CD1c-positive myeloid dendritic cell (primary cell): ENCODE measurements at regions not wholly inside any gene's neighbourhood (a gene's known extent, or its start where the extent isn't known, plus 50 kb on each side); places are given as distances from the start of the nearest gene placed in this dataset.

Experiments used
- DNase-seq: peaks from one replicate; pipeline ENCODE4 v3.0.0-alpha.2; 2016; ENCODE audit errors: extremely low spot score

- no peak for DNase-seq
These were observed 262.7 kb downstream of the CHL1 start for GRCh38 chr3:459311-459670.

- no peak for DNase-seq
These were observed 264.4 kb downstream of the CHL1 start for GRCh38 chr3:461006-461405.

- DNase-seq, result no peak
These were observed 266.3 kb downstream of the CHL1 start for GRCh38 chr3:462851-463250.

- no peak for DNase-seq
These were observed 267.0 kb downstream of the CHL1 start for GRCh38 chr3:463252-464192.

- DNase-seq, result no peak
These were observed 267.7 kb downstream of the CHL1 start for GRCh38 chr3:464255-464654.

GRCh38 chr3:468172-468571 lies 271.6 kb downstream of the CHL1 start:
- no peak for DNase-seq

GRCh38 chr3:473033-473800 lies 276.7 kb downstream of the CHL1 start:
- DNase-seq, result no peak

GRCh38 chr3:474828-475227 lies 278.3 kb downstream of the CHL1 start:
- no peak for DNase-seq

GRCh38 chr3:480070-480469 lies 283.5 kb downstream of the CHL1 start:
- DNase-seq, result no peak

- no peak for DNase-seq
These were observed 284.5 kb downstream of the CHL1 start for GRCh38 chr3:481111-481510.

- no peak for DNase-seq
These were observed 285.1 kb downstream of the CHL1 start for GRCh38 chr3:481680-482079.

GRCh38 chr3:482479-482878 lies 285.9 kb downstream of the CHL1 start:
- DNase-seq, result no peak

GRCh38 chr3:484341-484740 lies 287.8 kb downstream of the CHL1 start:
- DNase-seq, result no peak

GRCh38 chr3:487614-488013 lies 291.1 kb downstream of the CHL1 start:
- DNase-seq, result no peak

- no peak for DNase-seq
These were observed 296.2 kb downstream of the CHL1 start for GRCh38 chr3:492586-493316.

GRCh38 chr3:494190-494589 lies 297.6 kb downstream of the CHL1 start:
- no peak for DNase-seq

GRCh38 chr3:498487-498886 lies 301.9 kb downstream of the CHL1 start:
- DNase-seq, result no peak

GRCh38 chr3:499001-499761 lies 302.6 kb downstream of the CHL1 start:
- DNase-seq, result no peak

GRCh38 chr3:502486-502885 lies 305.9 kb downstream of the CHL1 start:
- DNase-seq, result no peak

- DNase-seq, result no peak
These were observed 316.7 kb downstream of the CHL1 start for GRCh38 chr3:513301-513700.

GRCh38 chr3:514192-514591 lies 317.6 kb downstream of the CHL1 start:
- no peak for DNase-seq

- no peak for DNase-seq
These were observed 322.5 kb downstream of the CHL1 start for GRCh38 chr3:519026-519425.
